HG02981 (cell line): ENCODE measurements at regions not wholly inside any gene's neighbourhood (a gene's known extent, or its start where the extent isn't known, plus 50 kb on each side); places are given as distances from the start of the nearest gene placed in this dataset.
"Not testable (repeated sequence)": the region's sequence is repeated elsewhere in the genome, so short reads cannot be mapped to it uniquely, and the experiment has no call there.

Source experiments
- ATAC-seq: cut with Tn5 transposase; IDR thresholded peaks from one replicate; pipeline ENCODE4 v1.9.1; 2021; ENCODE audit warnings: mild to moderate bottlenecking, moderate library complexity; ENCODE audit not compliant: unreplicated experiment

GRCh38 chr3:195635262-195635873 lies 51.6 kb upstream of the APOD start:
- not testable (repeated sequence) for ATAC-seq

- peak; percentile 91 for ATAC-seq
These were observed 50.9 kb upstream of the APOD start for GRCh38 chr3:195634426-195635261.
